GM12878 (cell line): ENCODE measurements at regions not wholly inside any gene's neighbourhood (a gene's known extent, or its start where the extent isn't known, plus 50 kb on each side); places are given as distances from the start of the nearest gene placed in this dataset.
"Not testable (repeated sequence)": the region's sequence is repeated elsewhere in the genome, so short reads cannot be mapped to it uniquely, and the experiment has no call there.

ENCODE experiments used
- CTCF ChIP-seq, 3 experiments: IDR thresholded peaks in 2 of 3; conservative IDR thresholded peaks in 1 of 3; 2 replicates each; pipeline ENCODE4 v1.5.1; 2011; ENCODE audit warnings: low read depth in 3 of 3, low read length in 3 of 3, mild to moderate bottlenecking in 3 of 3, control low read depth in 2 of 3, moderate library complexity in 2 of 3, inconsistent platforms in 1 of 3, mixed read lengths in 1 of 3; ENCODE audit not compliant: control insufficient read depth in 2 of 3, insufficient read depth in 1 of 3; ENCODE audit errors: extremely low read depth in 1 of 3
- FOXM1 ChIP-seq: IDR thresholded peaks from 2 replicates; pipeline ENCODE4 v1.6.1; 2012; ENCODE audit warnings: low read depth, mild to moderate bottlenecking, inconsistent platforms, low read length, moderate library complexity
- NR2C2 ChIP-seq: IDR thresholded peaks from 2 replicates; pipeline ENCODE4 v1.6.1; 2011; ENCODE audit warnings: borderline replicate concordance, low read depth; ENCODE audit not compliant: control insufficient read depth, insufficient read length
- POLR2A ChIP-seq: IDR thresholded peaks from 2 replicates; pipeline ENCODE4 v1.6.1; 2011; ENCODE audit warnings: low read depth, mild to moderate bottlenecking, low read length

GRCh38 chr16:65356721-65357120 is 234.9 kb upstream of the CDH11 start:
- TF ChIP-seq CTCF (IDR thresholded peaks at IDR 0.05 in 2 of 3, conservative IDR thresholded peaks at IDR 0.05 in 1 of 3; ENCODE audit: control insufficient read depth in 2 of 3, extremely low read depth in 1 of 3, insufficient read depth in 1 of 3, low read depth in 3 of 3, low read length in 3 of 3); NR2C2; FOXM1; POLR2A: not testable (repeated sequence)
